ENCODE measurements at regions not wholly inside any gene's neighbourhood (a gene's known extent, or its start where the extent isn't known, plus 50 kb on each side); places are given as distances from the start of the nearest gene placed in this dataset.

GRCh38 chr4:151864068-151864467, 103.3 kb upstream of the GATB start:
- ChIA-PET CTCF (ENCODE audit: partially characterized antibody) (no interaction called here), POLR2A (ENCODE audit: partially characterized antibody) (no interaction called here)
- Mint-ChIP-seq H3K36me3 (no peaks in the 10 kb centered on the region), H3K9me3 (peaks cover 0 to 13% (median 7%) of the 10 kb centered on the region in 8 donors), H3K4me1 (peaks cover 0 to 10% (median 4%) of the 10 kb centered on the region in 4 donors), H3K4me3 (no peak overlapping the region), H3K27me3 (no peaks in the 10 kb centered on the region), H3K27ac (no peak overlapping the region)
- intact Hi-C loops (cut with micrococcal nuclease): no loop called here
- Histone ChIP-seq H3K9me3 (ENCODE audit: control insufficient read depth in 1 of 2, low read length in 2 of 2) (no peaks in the 10 kb centered on the region), H3K4me1 (ENCODE audit: insufficient read depth, low read length) (no peaks in the 10 kb centered on the region), H3K4me3 (ENCODE audit: low read length in 2 of 2) (no peak overlapping the region), H3K27me3 (ENCODE audit: insufficient read depth, low read length) (no peaks in the 10 kb centered on the region), H3K27ac (ENCODE audit: low read depth, low read length) (no peak overlapping the region), H3K36me3 (ENCODE audit: insufficient read depth, low read length) (no peaks in the 10 kb centered on the region)
- no peak for DNase-seq

GRCh38 chr4:151862766-151863165, 102.0 kb upstream of the GATB start:
- intact Hi-C loops (cut with micrococcal nuclease): no loop called here
- ChIA-PET POLR2A (ENCODE audit: partially characterized antibody) (no interaction called here), CTCF (ENCODE audit: partially characterized antibody) (no interaction called here)
- H3K4me1 Mint-ChIP-seq: peaks cover 0 to 10% (median 4%) of the 10 kb centered on the region in 4 donors
- no peak overlapping the region for H3K27ac Mint-ChIP-seq
- H3K4me3 Mint-ChIP-seq: no peak overlapping the region
- no peaks in the 10 kb centered on the region for H3K36me3 ChIP-seq (ENCODE audit: insufficient read depth, low read length)
- DNase-seq: no peak
- no peaks in the 10 kb centered on the region for H3K27me3 ChIP-seq (ENCODE audit: insufficient read depth, low read length)
- peaks cover 0 to 7% (median 2%) of the 10 kb centered on the region in 8 donors for H3K9me3 Mint-ChIP-seq
- H3K36me3 Mint-ChIP-seq: no peaks in the 10 kb centered on the region
- no peak overlapping the region for H3K27ac ChIP-seq (ENCODE audit: low read depth, low read length)
- H3K27me3 Mint-ChIP-seq: no peaks in the 10 kb centered on the region
- H3K9me3 ChIP-seq (ENCODE audit: control insufficient read depth in 1 of 2, low read length in 2 of 2): no peaks in the 10 kb centered on the region
- no peaks in the 10 kb centered on the region for H3K4me1 ChIP-seq (ENCODE audit: insufficient read depth, low read length)
- no peak overlapping the region for H3K4me3 ChIP-seq (ENCODE audit: low read length in 2 of 2)

GRCh38 chr4:151860561-151861093, 99.8 kb upstream of the GATB start:
- Mint-ChIP-seq H3K4me1 (peaks cover 0 to 6% (median 4%) of the 10 kb centered on the region in 4 donors), H3K9me3 (peaks cover 0 to 4% (median 0%) of the 10 kb centered on the region in 8 donors), H3K27ac (peak overlapping the region in 1 of 7 donors; percentile 5), H3K36me3 (no peaks in the 10 kb centered on the region), H3K27me3 (no peaks in the 10 kb centered on the region), H3K4me3 (no peak overlapping the region)
- no peak overlapping the region for H3K27ac ChIP-seq (ENCODE audit: low read depth, low read length)
- POLR2A ChIA-PET (ENCODE audit: partially characterized antibody): no interaction called here
- no peaks in the 10 kb centered on the region for H3K4me1 ChIP-seq (ENCODE audit: insufficient read depth, low read length)
- H3K27me3 ChIP-seq (ENCODE audit: insufficient read depth, low read length): no peaks in the 10 kb centered on the region
- DNase-seq: no peak
- no peaks in the 10 kb centered on the region for H3K36me3 ChIP-seq (ENCODE audit: insufficient read depth, low read length)
- H3K9me3 ChIP-seq (ENCODE audit: control insufficient read depth in 1 of 2, low read length in 2 of 2): no peaks in the 10 kb centered on the region
- H3K4me3 ChIP-seq (ENCODE audit: low read length in 2 of 2): no peak overlapping the region
- CTCF ChIA-PET (ENCODE audit: partially characterized antibody): no interaction called here
- intact Hi-C loops (cut with micrococcal nuclease): no loop called here

- Mint-ChIP-seq H3K27me3 (no peaks in the 10 kb centered on the region), H3K9me3 (peaks cover 0 to 2% (median 0%) of the 10 kb centered on the region in 8 donors), H3K4me1 (peaks cover 0 to 3% (median 1%) of the 10 kb centered on the region in 4 donors), H3K4me3 (no peak overlapping the region), H3K36me3 (no peaks in the 10 kb centered on the region), H3K27ac (no peak overlapping the region)
- no peaks in the 10 kb centered on the region for H3K4me1 ChIP-seq (ENCODE audit: insufficient read depth, low read length)
- no peak for DNase-seq
- ChIA-PET POLR2A (ENCODE audit: partially characterized antibody) (no interaction called here), CTCF (ENCODE audit: partially characterized antibody) (no interaction called here)
- no peaks in the 10 kb centered on the region for H3K9me3 ChIP-seq (ENCODE audit: control insufficient read depth in 1 of 2, low read length in 2 of 2)
- no peak overlapping the region for H3K27ac ChIP-seq (ENCODE audit: low read depth, low read length)
- intact Hi-C loops (cut with micrococcal nuclease): no loop called here
- no peak overlapping the region for H3K4me3 ChIP-seq (ENCODE audit: low read length in 2 of 2)
- no peaks in the 10 kb centered on the region for H3K27me3 ChIP-seq (ENCODE audit: insufficient read depth, low read length)
- no peaks in the 10 kb centered on the region for H3K36me3 ChIP-seq (ENCODE audit: insufficient read depth, low read length)
These were observed 98.8 kb upstream of the GATB start for GRCh38 chr4:151859641-151860040.

GRCh38 chr4:151858356-151858755, 97.5 kb upstream of the GATB start:
- intact Hi-C loops (cut with micrococcal nuclease): no loop called here
- H3K27ac Mint-ChIP-seq: no peak overlapping the region
- H3K27me3 Mint-ChIP-seq: peaks cover 0 to 2% of the 10 kb centered on the region in 2 donors
- ChIA-PET POLR2A (ENCODE audit: partially characterized antibody) (no interaction called here), CTCF (ENCODE audit: partially characterized antibody) (no interaction called here)
- no peaks in the 10 kb centered on the region for H3K36me3 ChIP-seq (ENCODE audit: insufficient read depth, low read length)
- peaks cover 0 to 2% (median 0%) of the 10 kb centered on the region in 8 donors for H3K9me3 Mint-ChIP-seq
- H3K4me1 ChIP-seq (ENCODE audit: insufficient read depth, low read length): no peaks in the 10 kb centered on the region
- H3K36me3 Mint-ChIP-seq: no peaks in the 10 kb centered on the region
- no peak overlapping the region for H3K4me3 ChIP-seq (ENCODE audit: low read length in 2 of 2)
- peaks cover 0 to 3% (median 1%) of the 10 kb centered on the region in 4 donors for H3K4me1 Mint-ChIP-seq
- no peaks in the 10 kb centered on the region for H3K27me3 ChIP-seq (ENCODE audit: insufficient read depth, low read length)
- no peak overlapping the region for H3K27ac ChIP-seq (ENCODE audit: low read depth, low read length)
- no peaks in the 10 kb centered on the region for H3K9me3 ChIP-seq (ENCODE audit: control insufficient read depth in 1 of 2, low read length in 2 of 2)
- DNase-seq: no peak
- H3K4me3 Mint-ChIP-seq: no peak overlapping the region

- peak overlapping the region in 2 of 7 donors; percentile 3 to 21 for H3K27ac Mint-ChIP-seq
- H3K36me3 Mint-ChIP-seq: no peaks in the 10 kb centered on the region
- DNase-seq: no peak
- H3K27me3 Mint-ChIP-seq: peaks cover 0 to 7% of the 10 kb centered on the region in 2 donors
- Histone ChIP-seq H3K4me3 (ENCODE audit: low read length in 2 of 2) (no peak overlapping the region), H3K36me3 (ENCODE audit: insufficient read depth, low read length) (no peaks in the 10 kb centered on the region), H3K27ac (ENCODE audit: low read depth, low read length) (no peak overlapping the region), H3K27me3 (ENCODE audit: insufficient read depth, low read length) (no peaks in the 10 kb centered on the region), H3K4me1 (ENCODE audit: insufficient read depth, low read length) (no peaks in the 10 kb centered on the region), H3K9me3 (ENCODE audit: control insufficient read depth in 1 of 2, low read length in 2 of 2) (no peaks in the 10 kb centered on the region)
- peaks cover 0 to 2% (median 0%) of the 10 kb centered on the region in 8 donors for H3K9me3 Mint-ChIP-seq
- intact Hi-C loops (cut with micrococcal nuclease): no loop called here
- peaks cover 0 to 3% (median 1%) of the 10 kb centered on the region in 4 donors for H3K4me1 Mint-ChIP-seq
- CTCF ChIA-PET (ENCODE audit: partially characterized antibody): no interaction called here
- POLR2A ChIA-PET (ENCODE audit: partially characterized antibody): no interaction called here
- peak overlapping the region in 1 of 8 donors; percentile 15 for H3K4me3 Mint-ChIP-seq
These were observed 96.6 kb upstream of the GATB start for GRCh38 chr4:151857368-151857767.

GRCh38 chr4:151855747-151856146, 94.9 kb upstream of the GATB start:
- H3K27me3 Mint-ChIP-seq: peaks cover 4 to 13% of the 10 kb centered on the region in 2 donors

More at GRCh38 chr4:151855747-151856146, 94.9 kb upstream of the GATB start:
- intact Hi-C loops (cut with micrococcal nuclease): no loop called here
- Histone ChIP-seq H3K27me3 (ENCODE audit: insufficient read depth, low read length) (no peaks in the 10 kb centered on the region), H3K4me3 (ENCODE audit: low read length in 2 of 2) (no peak overlapping the region), H3K36me3 (ENCODE audit: insufficient read depth, low read length) (no peaks in the 10 kb centered on the region), H3K4me1 (ENCODE audit: insufficient read depth, low read length) (no peaks in the 10 kb centered on the region), H3K27ac (ENCODE audit: low read depth, low read length) (no peak overlapping the region), H3K9me3 (ENCODE audit: control insufficient read depth in 1 of 2, low read length in 2 of 2) (no peaks in the 10 kb centered on the region)
- Mint-ChIP-seq H3K4me1 (peaks cover 0 to 3% (median 1%) of the 10 kb centered on the region in 4 donors), H3K4me3 (no peak overlapping the region), H3K9me3 (peaks cover 0 to 3% (median 0%) of the 10 kb centered on the region in 8 donors), H3K36me3 (no peaks in the 10 kb centered on the region), H3K27ac (no peak overlapping the region)
- DNase-seq: no peak
- ChIA-PET CTCF (ENCODE audit: partially characterized antibody) (interaction anchor here (0.7 kb wide), 1 partner anchor 54 kb away, joined by 3 read pairs; no protein-coding TSS in a partner anchor), POLR2A (ENCODE audit: partially characterized antibody) (no interaction called here)

Measured in CD4-positive, alpha-beta memory T cell (primary cell).